NAMALWA (cell line): ENCODE measurements at regions not wholly inside any gene's neighbourhood (a gene's known extent, or its start where the extent isn't known, plus 50 kb on each side); places are given as distances from the start of the nearest gene placed in this dataset.
A peak's percentile ranks its signal among the peaks of the same experiment; 100 is the strongest.

Source experiments
- DNase-seq: peaks from one replicate; pipeline ENCODE4 v3.0.0-alpha.2; 2015; ENCODE audit warnings: low spot score

GRCh38 chr1:177340601-177341067 is 169.9 kb downstream of the BRINP2 start:
- no peak for DNase-seq

DNA sequence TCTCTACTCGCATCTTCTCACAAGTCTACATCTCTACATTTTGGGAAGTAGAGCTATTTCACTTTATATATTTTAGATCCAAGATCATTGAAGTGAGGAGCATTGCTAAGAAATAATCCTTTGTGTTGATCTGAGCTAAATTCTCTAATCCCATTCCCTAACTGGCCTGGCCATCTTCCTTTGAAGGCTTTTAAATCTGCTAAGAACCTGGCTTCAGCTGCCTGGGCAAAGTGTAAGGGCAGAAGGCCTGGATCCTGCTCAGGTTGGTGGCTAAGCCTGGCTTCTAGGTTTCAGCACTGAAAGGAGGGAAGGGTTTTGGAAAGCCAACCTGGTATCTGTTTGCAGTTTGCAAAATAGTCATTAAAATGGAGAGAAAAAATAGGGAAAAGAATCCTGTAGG is 167.6 kb downstream of the BRINP2 start:
- no peak for DNase-seq

- DNase-seq = no peak
These were observed 164.1 kb downstream of the BRINP2 start for GRCh38 chr1:177334903-177335302.

- DNase-seq = peak; percentile 18
These were observed 163.3 kb downstream of the BRINP2 start for GRCh38 chr1:177333936-177334595.
